ENCODE measurements at regions not wholly inside any gene's neighbourhood (a gene's known extent, or its start where the extent isn't known, plus 50 kb on each side); places are given as distances from the start of the nearest gene placed in this dataset.

DNA sequence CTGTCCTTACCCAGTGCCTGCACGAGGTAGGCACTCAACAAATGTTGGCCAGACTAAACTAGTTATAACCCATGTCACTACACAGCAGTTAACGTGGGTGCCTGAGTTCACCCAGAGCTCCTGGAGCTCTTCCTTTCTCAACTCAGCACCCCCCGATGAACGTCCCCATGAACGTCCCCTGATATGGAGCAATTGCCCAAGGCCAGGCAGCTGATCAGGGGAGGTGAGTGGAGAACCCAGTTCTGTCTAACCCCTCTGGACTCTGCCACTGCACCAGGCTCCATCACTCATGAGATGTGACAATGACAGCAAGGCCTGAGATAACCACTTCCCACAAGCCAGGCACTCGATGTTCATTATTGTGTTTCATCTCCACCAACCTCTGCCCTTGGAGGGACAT, 199.0 kb downstream of the BCL11B start:
- TF ChIP-seq POLR2A (IDR thresholded peaks at IDR 0.05): no peak
- no peak for TF ChIP-seq EP300 (IDR thresholded peaks at IDR 0.05)
- TF ChIP-seq POLR2AphosphoS5 (IDR thresholded peaks at IDR 0.05): no peak
- TF ChIP-seq, protein P1, sequence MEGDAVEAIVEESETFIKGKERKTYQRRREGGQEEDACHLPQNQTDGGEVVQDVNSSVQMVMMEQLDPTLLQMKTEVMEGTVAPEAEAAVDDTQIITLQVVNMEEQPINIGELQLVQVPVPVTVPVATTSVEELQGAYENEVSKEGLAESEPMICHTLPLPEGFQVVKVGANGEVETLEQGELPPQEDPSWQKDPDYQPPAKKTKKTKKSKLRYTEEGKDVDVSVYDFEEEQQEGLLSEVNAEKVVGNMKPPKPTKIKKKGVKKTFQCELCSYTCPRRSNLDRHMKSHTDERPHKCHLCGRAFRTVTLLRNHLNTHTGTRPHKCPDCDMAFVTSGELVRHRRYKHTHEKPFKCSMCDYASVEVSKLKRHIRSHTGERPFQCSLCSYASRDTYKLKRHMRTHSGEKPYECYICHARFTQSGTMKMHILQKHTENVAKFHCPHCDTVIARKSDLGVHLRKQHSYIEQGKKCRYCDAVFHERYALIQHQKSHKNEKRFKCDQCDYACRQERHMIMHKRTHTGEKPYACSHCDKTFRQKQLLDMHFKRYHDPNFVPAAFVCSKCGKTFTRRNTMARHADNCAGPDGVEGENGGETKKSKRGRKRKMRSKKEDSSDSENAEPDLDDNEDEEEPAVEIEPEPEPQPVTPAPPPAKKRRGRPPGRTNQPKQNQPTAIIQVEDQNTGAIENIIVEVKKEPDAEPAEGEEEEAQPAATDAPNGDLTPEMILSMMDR (IDR thresholded peaks at IDR 0.05): no peak
